ENCODE measurements at regions not wholly inside any gene's neighbourhood (a gene's known extent, or its start where the extent isn't known, plus 50 kb on each side); places are given as distances from the start of the nearest gene placed in this dataset.

DNA sequence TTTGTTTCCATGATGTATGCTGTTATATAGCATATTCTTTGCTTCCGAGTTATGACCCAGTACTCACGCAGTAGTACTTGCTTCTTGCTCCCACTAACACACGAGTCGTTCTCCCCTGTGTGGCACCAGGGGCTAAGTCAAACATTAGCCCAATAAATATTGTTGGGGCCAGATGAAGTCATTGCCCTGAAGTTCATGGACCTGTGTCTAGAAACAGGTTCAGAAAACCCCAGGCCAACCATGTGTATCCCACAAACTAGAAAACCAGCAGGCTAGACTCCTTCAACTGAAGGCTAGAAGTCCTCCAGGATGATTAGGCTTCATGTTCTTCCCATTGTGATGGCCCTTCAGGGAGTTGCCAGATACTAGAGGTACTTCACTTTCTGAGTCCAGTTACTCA is 198.2 kb upstream of the RBM19 start:
- TF ChIP-seq CTCF (IDR thresholded peaks at IDR 0.05; ENCODE audit: poor library complexity): no peak
- TF ChIP-seq EZH2 (IDR thresholded peaks at IDR 0.05; ENCODE audit: borderline replicate concordance): no peak

All from hepatocyte (in vitro differentiated cells).